ENCODE measurements at regions not wholly inside any gene's neighbourhood (a gene's known extent, or its start where the extent isn't known, plus 50 kb on each side); places are given as distances from the start of the nearest gene placed in this dataset.

GRCh38 chr4:119728185-119728584 lies 99.6 kb upstream of the PDE5A start:
- Histone ChIP-seq H3K4me3 (replicated peaks in 1 of 4; ENCODE audit: control extremely low read depth in 1 of 4, insufficient read depth in 1 of 4, low read depth in 3 of 4, low read length in 4 of 4) (no peak overlapping the region), H3K4me2 (ENCODE audit: extremely low read depth, insufficient read depth, low read length) (no peak overlapping the region)

DNA sequence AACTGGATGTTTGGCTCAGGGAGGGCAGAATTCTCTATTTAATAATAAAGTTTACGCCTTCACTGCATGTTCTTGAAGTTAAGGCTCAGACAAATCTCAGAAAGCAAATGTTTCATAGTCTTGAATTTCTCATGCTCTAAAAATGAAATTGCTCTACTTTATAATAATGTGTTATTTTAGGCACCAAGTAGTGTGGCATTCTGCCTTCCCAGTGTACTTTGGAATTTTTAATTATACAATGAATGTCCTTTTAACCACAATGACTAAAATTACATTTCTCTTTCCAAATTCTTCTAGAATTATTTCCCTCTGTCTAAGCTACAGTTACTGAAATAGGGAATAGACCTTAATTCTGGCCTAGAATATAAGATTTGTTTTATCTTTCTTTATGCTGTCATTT lies 97.9 kb upstream of the PDE5A start:
- no peaks in the 10 kb centered on the region for H3K79me2 ChIP-seq (ENCODE audit: control insufficient read depth, insufficient read depth, low read length)
- no peaks in the 10 kb centered on the region for H3K36me3 ChIP-seq (ENCODE audit: control insufficient read depth, insufficient read depth, low read length)
- H3K9ac ChIP-seq (ENCODE audit: insufficient read depth, low read length): no peak overlapping the region
- no peak overlapping the region for H3K4me2 ChIP-seq (ENCODE audit: extremely low read depth, insufficient read depth, low read length)
- H4K20me1 ChIP-seq (ENCODE audit: control insufficient read depth, extremely low read depth, insufficient read depth, low read length): no peaks in the 10 kb centered on the region
- no peak overlapping the region for H3K4me3 ChIP-seq (replicated peaks in 1 of 4; ENCODE audit: control extremely low read depth in 1 of 4, insufficient read depth in 1 of 4, low read depth in 3 of 4, low read length in 4 of 4)
- TF ChIP-seq EZH2 (IDR thresholded peaks at IDR 0.05; ENCODE audit: low read length, missing control alignments): no peak
- no peak for TF ChIP-seq CTCF (conservative IDR thresholded peaks at IDR 0.05 in 1 of 2, IDR thresholded peaks at IDR 0.05 in 1 of 2; ENCODE audit: low read depth in 1 of 2, low read length in 2 of 2)
- H3K27ac ChIP-seq (ENCODE audit: insufficient read depth, low read length): no peak overlapping the region
- H3K27me3 ChIP-seq (ENCODE audit: control insufficient read depth, insufficient read depth, low read length): no peaks in the 10 kb centered on the region
- peak; percentile 31 to 79 for DNase-seq (ENCODE audit: low read depth in 2 of 2)
- no peaks in the 10 kb centered on the region for H3K9me3 ChIP-seq (ENCODE audit: control insufficient read depth, insufficient read depth, low read depth, low read length)
- no peak overlapping the region for H2AFZ ChIP-seq (ENCODE audit: low read length)
- H3K4me1 ChIP-seq (ENCODE audit: control insufficient read depth, extremely low read depth, insufficient read depth, low read length): peaks cover 23% of the 10 kb centered on the region

More at GRCh38 chr4:119728185-119728584, 99.6 kb upstream of the PDE5A start:
- peaks cover 33% of the 10 kb centered on the region for H3K4me1 ChIP-seq (ENCODE audit: control insufficient read depth, extremely low read depth, insufficient read depth, low read length)
- H3K27me3 ChIP-seq (ENCODE audit: control insufficient read depth, insufficient read depth, low read length): no peaks in the 10 kb centered on the region
- no peaks in the 10 kb centered on the region for H3K79me2 ChIP-seq (ENCODE audit: control insufficient read depth, insufficient read depth, low read length)
- peak in 1 of 2 donors; percentile 47 for DNase-seq (ENCODE audit: low read depth in 2 of 2)
- TF ChIP-seq EZH2 (IDR thresholded peaks at IDR 0.05; ENCODE audit: low read length, missing control alignments): no peak
- TF ChIP-seq CTCF (conservative IDR thresholded peaks at IDR 0.05 in 1 of 2, IDR thresholded peaks at IDR 0.05 in 1 of 2; ENCODE audit: low read depth in 1 of 2, low read length in 2 of 2): no peak
- H2AFZ ChIP-seq (ENCODE audit: low read length): no peak overlapping the region
- no peak overlapping the region for H3K27ac ChIP-seq (ENCODE audit: insufficient read depth, low read length)
- no peaks in the 10 kb centered on the region for H4K20me1 ChIP-seq (ENCODE audit: control insufficient read depth, extremely low read depth, insufficient read depth, low read length)
- no peaks in the 10 kb centered on the region for H3K36me3 ChIP-seq (ENCODE audit: control insufficient read depth, insufficient read depth, low read length)
- no peak overlapping the region for H3K9ac ChIP-seq (ENCODE audit: insufficient read depth, low read length)
- no peaks in the 10 kb centered on the region for H3K9me3 ChIP-seq (ENCODE audit: control insufficient read depth, insufficient read depth, low read depth, low read length)

- Histone ChIP-seq H3K4me2 (ENCODE audit: extremely low read depth, insufficient read depth, low read length) (no peak overlapping the region), H3K27ac (ENCODE audit: insufficient read depth, low read length) (no peak overlapping the region), H3K79me2 (ENCODE audit: control insufficient read depth, insufficient read depth, low read length) (no peaks in the 10 kb centered on the region), H3K4me3 (replicated peaks in 1 of 4; ENCODE audit: control extremely low read depth in 1 of 4, insufficient read depth in 1 of 4, low read depth in 3 of 4, low read length in 4 of 4) (no peak overlapping the region), H3K9me3 (ENCODE audit: control insufficient read depth, insufficient read depth, low read depth, low read length) (no peaks in the 10 kb centered on the region), H3K27me3 (ENCODE audit: control insufficient read depth, insufficient read depth, low read length) (no peaks in the 10 kb centered on the region), H4K20me1 (ENCODE audit: control insufficient read depth, extremely low read depth, insufficient read depth, low read length) (no peaks in the 10 kb centered on the region), H3K36me3 (ENCODE audit: control insufficient read depth, insufficient read depth, low read length) (no peaks in the 10 kb centered on the region), H3K9ac (ENCODE audit: insufficient read depth, low read length) (no peak overlapping the region), H3K4me1 (ENCODE audit: control insufficient read depth, extremely low read depth, insufficient read depth, low read length) (peaks cover 17% of the 10 kb centered on the region), H2AFZ (ENCODE audit: low read length) (no peak overlapping the region)
- TF ChIP-seq EZH2 (IDR thresholded peaks at IDR 0.05; ENCODE audit: low read length, missing control alignments) (no peak), CTCF (conservative IDR thresholded peaks at IDR 0.05 in 1 of 2, IDR thresholded peaks at IDR 0.05 in 1 of 2; ENCODE audit: low read depth in 1 of 2, low read length in 2 of 2) (no peak)
- peak; percentile 53 to 72 for DNase-seq (ENCODE audit: low read depth in 2 of 2)
Measured at GRCh38 chr4:119725688-119726330, 97.2 kb upstream of the PDE5A start.

Data from fibroblast of lung (primary cell).